GM23248 (cell line): ENCODE measurements at regions not wholly inside any gene's neighbourhood (a gene's known extent, or its start where the extent isn't known, plus 50 kb on each side); places are given as distances from the start of the nearest gene placed in this dataset.

Experiments used
- EZH2 ChIP-seq: fragments of 200-600 bp; sonication (generic); IDR thresholded peaks from 2 replicates; pipeline ENCODE4 v1.6.1; 2018; ENCODE audit warnings: antibody characterized with exemption, mild to moderate bottlenecking; ENCODE audit not compliant: insufficient read depth, poor library complexity, severe bottlenecking
- EZH2phosphoT487 ChIP-seq: fragments of 200-600 bp; sonication (generic); IDR thresholded peaks from 2 replicates; pipeline ENCODE4 v1.6.1; 2018; ENCODE audit warnings: antibody characterized with exemption, moderate library complexity, mild to moderate bottlenecking, low read depth; ENCODE audit not compliant: insufficient read depth

DNA sequence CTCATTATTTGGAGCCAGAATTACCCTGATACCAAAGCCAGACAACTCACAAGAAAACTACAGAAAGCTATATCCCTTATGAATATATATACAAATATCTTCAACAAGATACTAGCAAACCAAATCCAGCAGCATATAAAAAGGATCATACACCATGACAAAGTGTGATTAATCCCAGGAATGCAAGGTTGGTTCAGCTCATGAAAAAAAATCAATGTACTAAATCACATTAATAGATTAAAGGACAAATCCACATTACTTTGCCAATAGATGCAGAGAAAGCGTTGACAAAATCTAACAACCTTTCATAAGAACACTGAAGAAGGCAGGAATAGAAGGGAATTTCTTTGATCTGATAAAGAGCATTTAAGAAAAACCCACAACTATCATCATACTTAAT lies 50.4 kb upstream of the TEAD1 start:
- TF ChIP-seq EZH2: no peak
- TF ChIP-seq EZH2phosphoT487: no peak
